Fibroblast of the aortic adventitia (primary cell): ENCODE measurements at regions not wholly inside any gene's neighbourhood (a gene's known extent, or its start where the extent isn't known, plus 50 kb on each side); places are given as distances from the start of the nearest gene placed in this dataset.
A peak's percentile ranks its signal among the peaks of the same experiment; 100 is the strongest.

Experiments
- DNase-seq: peaks from one replicate; pipeline ENCODE4 v3.0.0-alpha.2; 2010; ENCODE audit warnings: low read depth
- H3K4me3 ChIP-seq: 2 replicates; pipeline ENCODE4 v1.5.1; 2011; ENCODE audit warnings: low read depth, mild to moderate bottlenecking, control low read depth, low read length, moderate library complexity
- TF ChIP-seq, protein P1 (sequence below): IDR thresholded peaks from 2 replicates; pipeline ENCODE4 v1.5.1; 2011; ENCODE audit warnings: mild to moderate bottlenecking, low read length, control low read depth, inconsistent platforms; ENCODE audit not compliant: insufficient read depth

DNA sequence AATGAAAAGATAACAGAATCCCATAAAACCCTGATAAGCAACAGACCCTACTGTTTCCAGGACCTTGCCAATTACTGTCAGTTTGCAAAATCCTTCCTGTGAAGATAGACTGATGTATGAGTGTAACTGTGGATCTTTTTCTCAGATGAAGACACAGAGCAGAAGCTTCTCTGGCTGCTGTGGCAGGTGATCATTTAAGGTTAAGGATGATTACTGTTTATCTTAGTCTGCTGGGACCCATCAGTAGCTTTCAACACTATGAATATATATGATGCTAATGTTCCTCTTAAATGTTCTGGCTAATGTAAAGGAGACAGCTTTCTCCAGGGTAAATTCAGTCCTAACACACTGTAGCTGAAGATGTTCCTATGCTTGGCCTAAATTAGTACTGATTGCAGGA, 56.0 kb upstream of the CTTNBP2 start:
- H3K4me3 ChIP-seq = no peak overlapping the region
- TF ChIP-seq, protein P1, sequence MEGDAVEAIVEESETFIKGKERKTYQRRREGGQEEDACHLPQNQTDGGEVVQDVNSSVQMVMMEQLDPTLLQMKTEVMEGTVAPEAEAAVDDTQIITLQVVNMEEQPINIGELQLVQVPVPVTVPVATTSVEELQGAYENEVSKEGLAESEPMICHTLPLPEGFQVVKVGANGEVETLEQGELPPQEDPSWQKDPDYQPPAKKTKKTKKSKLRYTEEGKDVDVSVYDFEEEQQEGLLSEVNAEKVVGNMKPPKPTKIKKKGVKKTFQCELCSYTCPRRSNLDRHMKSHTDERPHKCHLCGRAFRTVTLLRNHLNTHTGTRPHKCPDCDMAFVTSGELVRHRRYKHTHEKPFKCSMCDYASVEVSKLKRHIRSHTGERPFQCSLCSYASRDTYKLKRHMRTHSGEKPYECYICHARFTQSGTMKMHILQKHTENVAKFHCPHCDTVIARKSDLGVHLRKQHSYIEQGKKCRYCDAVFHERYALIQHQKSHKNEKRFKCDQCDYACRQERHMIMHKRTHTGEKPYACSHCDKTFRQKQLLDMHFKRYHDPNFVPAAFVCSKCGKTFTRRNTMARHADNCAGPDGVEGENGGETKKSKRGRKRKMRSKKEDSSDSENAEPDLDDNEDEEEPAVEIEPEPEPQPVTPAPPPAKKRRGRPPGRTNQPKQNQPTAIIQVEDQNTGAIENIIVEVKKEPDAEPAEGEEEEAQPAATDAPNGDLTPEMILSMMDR = no peak
- no peak for DNase-seq

DNA sequence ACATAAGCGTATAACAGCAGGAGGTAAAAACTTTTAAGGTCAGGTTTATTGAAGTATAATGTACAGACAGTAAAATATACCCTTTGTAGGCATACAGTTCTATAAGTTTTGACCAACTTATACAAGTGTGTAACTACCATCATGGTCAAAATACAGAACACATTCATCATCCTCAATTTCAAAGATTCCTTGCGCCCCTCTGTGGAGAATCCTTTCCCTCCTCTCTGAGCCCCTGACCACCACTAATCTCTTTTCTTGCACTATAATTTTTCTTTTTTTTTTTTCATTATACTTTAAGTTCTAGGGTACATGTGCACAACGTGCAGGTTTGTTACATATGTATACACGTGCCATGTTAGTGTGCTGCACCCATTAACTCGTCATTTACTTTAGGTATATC, 58.1 kb upstream of the CTTNBP2 start:
- DNase-seq = no peak
- TF ChIP-seq, protein P1 = no peak
- no peak overlapping the region for H3K4me3 ChIP-seq

DNA sequence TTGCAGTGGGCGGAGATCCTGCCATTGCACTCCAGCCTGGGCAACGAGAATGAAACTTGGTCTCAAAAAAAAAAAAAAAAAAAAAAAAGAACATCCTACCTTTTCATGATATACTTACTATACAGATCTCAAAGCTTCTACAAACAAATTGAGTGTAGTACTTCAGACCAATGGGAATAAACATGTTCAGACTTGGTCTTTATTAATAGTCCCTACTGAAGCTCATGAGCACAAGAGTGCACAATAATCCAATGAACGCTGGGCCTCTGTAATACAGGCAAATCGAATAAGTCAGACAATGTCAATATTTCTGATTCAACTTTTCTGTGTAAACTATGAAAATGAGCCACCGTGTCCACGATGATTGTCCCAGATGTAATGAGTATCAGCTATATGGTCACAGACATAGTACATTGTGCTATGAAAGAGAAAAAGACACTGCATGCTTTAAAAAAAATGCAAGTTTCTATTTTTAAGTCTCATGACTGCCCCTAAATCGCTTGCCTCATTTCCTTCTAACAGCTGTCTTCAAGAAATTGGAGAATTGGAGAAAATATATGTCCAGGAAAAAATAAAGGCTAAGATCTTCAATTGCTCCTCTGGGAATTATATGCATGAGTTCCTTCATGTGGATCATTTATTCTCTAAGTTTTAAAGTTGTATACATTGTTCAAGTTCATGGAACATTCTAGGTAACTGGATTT, 64.0 kb upstream of the CTTNBP2 start:
- TF ChIP-seq, protein P1 = no peak
- H3K4me3 ChIP-seq = no peak overlapping the region
- DNase-seq = no peak

DNA sequence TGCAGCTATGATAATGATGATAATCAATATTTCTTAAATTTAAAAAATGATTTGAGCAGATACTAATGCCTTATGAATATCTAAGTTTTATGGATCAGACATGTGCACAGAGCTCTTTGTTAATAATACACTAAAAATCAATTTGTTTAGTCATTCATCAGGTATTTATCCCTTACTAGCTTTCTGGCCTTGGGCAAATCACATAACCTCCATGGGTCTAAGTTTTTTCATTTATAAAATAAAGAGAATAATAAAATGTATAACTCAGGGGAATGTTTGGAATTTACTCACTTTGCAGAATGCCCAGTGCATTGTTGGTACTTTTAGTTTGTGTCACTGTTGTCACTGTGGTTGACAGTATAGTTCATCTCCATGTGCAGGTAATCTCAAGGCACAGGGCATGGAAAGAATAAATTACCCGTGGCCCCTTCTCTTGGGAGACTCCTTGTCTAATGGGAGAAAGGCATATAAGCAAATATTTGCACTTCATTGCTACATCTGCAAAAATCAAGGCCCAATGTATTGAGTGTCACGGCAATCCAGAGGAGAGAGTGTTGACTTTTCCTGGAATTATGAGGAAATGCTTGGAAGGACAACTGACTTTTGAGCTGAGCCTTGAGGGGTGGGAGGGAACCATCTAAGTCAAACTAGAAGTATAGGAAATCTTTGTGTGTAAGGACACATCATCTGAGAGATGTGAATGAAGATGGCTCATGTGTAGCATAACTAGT, 64.7 kb upstream of the CTTNBP2 start:
- TF ChIP-seq, protein P1 = no peak
- no peak for DNase-seq
- H3K4me3 ChIP-seq = no peak overlapping the region

DNA sequence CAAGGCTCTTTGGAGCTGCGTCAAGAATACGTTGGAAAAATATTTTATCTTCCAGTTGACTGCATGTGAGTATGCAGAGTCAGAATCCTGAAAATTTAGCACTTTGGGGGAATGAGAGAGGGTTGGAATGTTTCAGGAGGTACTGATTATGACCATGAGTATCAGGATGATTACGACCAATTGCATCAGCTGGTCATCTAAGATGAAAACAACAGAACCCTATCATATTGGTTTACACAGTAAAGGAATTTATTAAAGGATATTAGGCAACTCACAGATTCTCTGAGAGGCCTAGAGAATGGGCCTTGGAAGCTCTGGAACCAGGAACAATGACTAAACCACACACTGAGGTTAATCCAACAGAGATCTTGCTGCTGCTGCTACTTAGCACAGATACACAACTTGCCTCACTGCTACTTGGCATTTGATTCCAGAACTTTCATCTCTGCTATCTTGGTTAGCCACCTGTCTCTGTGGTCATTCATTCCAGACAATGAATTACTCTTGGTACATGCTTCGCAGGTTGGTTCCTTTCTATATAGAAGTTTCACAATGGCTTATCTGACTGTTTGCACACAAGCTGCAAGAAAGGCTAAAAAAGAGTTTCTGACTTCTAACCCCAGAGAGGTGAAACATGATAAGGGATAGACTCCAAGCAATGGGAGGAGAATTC, 68.0 kb upstream of the CTTNBP2 start:
- H3K4me3 ChIP-seq = no peak overlapping the region
- DNase-seq = peak; percentile 74
- TF ChIP-seq, protein P1 = no peak

DNA sequence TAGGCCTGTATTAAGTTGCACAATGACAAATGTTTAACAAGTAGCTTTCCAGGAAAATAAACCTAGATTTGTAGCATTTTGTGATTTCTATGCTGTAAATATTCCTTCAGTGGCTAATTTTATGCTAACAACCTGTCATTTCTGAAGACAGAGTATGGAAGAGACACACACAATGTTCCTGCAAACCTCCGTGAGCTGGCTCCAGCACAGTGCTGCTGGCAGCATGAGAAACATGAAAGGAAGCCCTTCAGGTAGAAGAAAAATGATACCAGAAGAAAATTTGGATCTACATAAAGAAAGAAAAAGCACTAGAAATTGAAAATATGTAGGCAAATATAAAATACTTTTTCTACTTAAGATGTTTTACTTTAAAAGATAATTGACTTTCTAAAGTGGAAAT, 69.5 kb upstream of the CTTNBP2 start:
- DNase-seq = no peak
- H3K4me3 ChIP-seq = no peak overlapping the region
- TF ChIP-seq, protein P1 = no peak
